Stimulated activated CD8-positive, alpha-beta memory T cell treated with anti-CD3 and anti-CD28 coated beads, Interleukin-7, amount 100 ng/mL, for 1 hour (primary cell): ENCODE measurements at regions not wholly inside any gene's neighbourhood (a gene's known extent, or its start where the extent isn't known, plus 50 kb on each side); places are given as distances from the start of the nearest gene placed in this dataset.
"Not testable (repeated sequence)": the region's sequence is repeated elsewhere in the genome, so short reads cannot be mapped to it uniquely, and the experiment has no call there.

Experiments used
- DNase-seq, 2 donors: peaks; one replicate each; pipeline ENCODE4 v3.0.0-alpha.2; 2020; ENCODE audit warnings: low read depth in 2 of 2

GRCh38 chr5:159588941-159589340 is 258.7 kb upstream of the IL12B start:
- DNase-seq = no peak

- DNase-seq = no peak
These were observed 263.3 kb upstream of the IL12B start for GRCh38 chr5:159593518-159594073.

GRCh38 chr5:159595561-159595960 is 265.3 kb upstream of the IL12B start:
- DNase-seq = not testable (repeated sequence)

- DNase-seq = no peak
These were observed 270.9 kb upstream of the IL12B start for GRCh38 chr5:159601216-159601615.

- DNase-seq = no peak
These were observed 272.1 kb upstream of the IL12B start for GRCh38 chr5:159602434-159602833.

- no peak for DNase-seq
These were observed 275.3 kb upstream of the IL12B start for GRCh38 chr5:159605585-159605984.

GRCh38 chr5:159609359-159609758 is 279.1 kb upstream of the IL12B start:
- DNase-seq = no peak

- no peak for DNase-seq
These were observed 280.8 kb upstream of the IL12B start for GRCh38 chr5:159610966-159611579.

GRCh38 chr5:159616952-159617351 is 286.7 kb upstream of the IL12B start:
- no peak for DNase-seq

- no peak for DNase-seq
These were observed 289.5 kb upstream of the IL12B start for GRCh38 chr5:159619826-159620225.

- DNase-seq = no peak
These were observed 290.7 kb upstream of the IL12B start for GRCh38 chr5:159620853-159621540.

GRCh38 chr5:159628703-159629102 is 287.6 kb upstream of the ADRA1B start:
- no peak for DNase-seq

GRCh38 chr5:159629158-159629557 is 287.1 kb upstream of the ADRA1B start:
- no peak for DNase-seq

GRCh38 chr5:159630545-159630944 is 285.7 kb upstream of the ADRA1B start:
- no peak for DNase-seq

GRCh38 chr5:159631001-159631400 is 285.3 kb upstream of the ADRA1B start:
- DNase-seq = no peak

GRCh38 chr5:159632866-159633265 is 283.4 kb upstream of the ADRA1B start:
- no peak for DNase-seq

GRCh38 chr5:159638481-159638880 is 277.8 kb upstream of the ADRA1B start:
- no peak for DNase-seq

GRCh38 chr5:159638954-159639559 is 277.2 kb upstream of the ADRA1B start:
- DNase-seq = no peak

- DNase-seq = no peak
These were observed 276.7 kb upstream of the ADRA1B start for GRCh38 chr5:159639590-159639989.

- no peak for DNase-seq
These were observed 275.8 kb upstream of the ADRA1B start for GRCh38 chr5:159640446-159640845.

GRCh38 chr5:159640921-159641320 is 275.4 kb upstream of the ADRA1B start:
- no peak for DNase-seq

- no peak for DNase-seq
These were observed 274.8 kb upstream of the ADRA1B start for GRCh38 chr5:159641371-159642039.
